HG03175 (cell line): ENCODE measurements at regions not wholly inside any gene's neighbourhood (a gene's known extent, or its start where the extent isn't known, plus 50 kb on each side); places are given as distances from the start of the nearest gene placed in this dataset.
"Not testable (repeated sequence)": the region's sequence is repeated elsewhere in the genome, so short reads cannot be mapped to it uniquely, and the experiment has no call there.

Experiments used
- ATAC-seq: cut with Tn5 transposase; IDR thresholded peaks from one replicate; pipeline ENCODE4 v1.9.1; 2021; ENCODE audit warnings: mild to moderate bottlenecking, moderate library complexity; ENCODE audit not compliant: unreplicated experiment

- no peak for ATAC-seq
These were observed 109.2 kb downstream of the GJA1 start for GRCh38 chr6:121544691-121545090.

- no peak for ATAC-seq
These were observed 112.7 kb downstream of the GJA1 start for GRCh38 chr6:121548131-121548530.

- no peak for ATAC-seq
These were observed 114.3 kb downstream of the GJA1 start for GRCh38 chr6:121549736-121550135.

GRCh38 chr6:121550491-121551010 is 115.1 kb downstream of the GJA1 start:
- ATAC-seq: no peak

GRCh38 chr6:121555201-121555600 is 119.8 kb downstream of the GJA1 start:
- ATAC-seq: no peak

GRCh38 chr6:121556149-121556548 is 120.7 kb downstream of the GJA1 start:
- not testable (repeated sequence) for ATAC-seq

GRCh38 chr6:121557146-121557940 is 121.9 kb downstream of the GJA1 start:
- no peak for ATAC-seq

- ATAC-seq: no peak
These were observed 124.3 kb downstream of the GJA1 start for GRCh38 chr6:121559611-121560269.

- no peak for ATAC-seq
These were observed 125.0 kb downstream of the GJA1 start for GRCh38 chr6:121560476-121560875.

- no peak for ATAC-seq
These were observed 127.8 kb downstream of the GJA1 start for GRCh38 chr6:121563286-121563685.

GRCh38 chr6:121564529-121564928 is 129.1 kb downstream of the GJA1 start:
- not testable (repeated sequence) for ATAC-seq

- no peak for ATAC-seq
These were observed 136.0 kb downstream of the GJA1 start for GRCh38 chr6:121571455-121571854.

- ATAC-seq: no peak
These were observed 138.0 kb downstream of the GJA1 start for GRCh38 chr6:121573481-121573880.

- no peak for ATAC-seq
These were observed 142.8 kb downstream of the GJA1 start for GRCh38 chr6:121578216-121578615.

GRCh38 chr6:121579478-121579877 is 144.0 kb downstream of the GJA1 start:
- no peak for ATAC-seq

- no peak for ATAC-seq
These were observed 145.9 kb downstream of the GJA1 start for GRCh38 chr6:121581327-121581726.

- ATAC-seq: no peak
These were observed 146.8 kb downstream of the GJA1 start for GRCh38 chr6:121582262-121582661.

GRCh38 chr6:121584586-121585369 is 149.3 kb downstream of the GJA1 start:
- no peak for ATAC-seq

- ATAC-seq: no peak
These were observed 155.0 kb downstream of the GJA1 start for GRCh38 chr6:121590438-121590837.

GRCh38 chr6:121590916-121591315 is 155.5 kb downstream of the GJA1 start:
- ATAC-seq: no peak

- no peak for ATAC-seq
These were observed 157.0 kb downstream of the GJA1 start for GRCh38 chr6:121592261-121592935.
